PC-3 (cell line): ENCODE measurements at regions not wholly inside any gene's neighbourhood (a gene's known extent, or its start where the extent isn't known, plus 50 kb on each side); places are given as distances from the start of the nearest gene placed in this dataset.

ENCODE experiments used
- ATAC-seq: fragments of 200-7000 bp; cut with Tn5 transposase; 2 replicates; pipeline ENCODE4 v1.9.1; 2020; ENCODE audit warnings: mild to moderate bottlenecking, moderate library complexity
- BruUV-seq: library from RNA; stranded (reverse); fragments of 400-500 nt; replicated peaks from 2 replicates; lab custom pipeline; 2021; lab: Mats Ljungman, UMichigan
- CTCF ChIA-PET: fragments of 300-600 bp; sonication (Branson Sonifier 250); formaldehyde crosslinking; loops from one replicate; lab custom pipeline; 2022; ENCODE audit warnings: antibody characterized with exemption; lab: Charles Lee
- POLR2A ChIA-PET: fragments of 300-600 bp; sonication (Branson Sonifier 250); formaldehyde crosslinking; loops from one replicate; lab custom pipeline; 2022; ENCODE audit warnings: antibody characterized with exemption; ENCODE audit not compliant: unreplicated experiment; lab: Charles Lee
- DNase-seq: peaks from one replicate; pipeline ENCODE4 v3.0.0-alpha.2; 2015
- H2AFZ ChIP-seq: fragments of 300-600 bp; sonication (generic); 2 replicates; pipeline ENCODE4 v1.6.0; 2016; ENCODE audit warnings: antibody characterized with exemption, low read length
- H3F3A ChIP-seq: fragments of 300-600 bp; sonication (generic); one replicate; pipeline ENCODE4 v1.6.0; 2017; ENCODE audit warnings: antibody characterized with exemption, low read length, control low read depth, mild to moderate bottlenecking; ENCODE audit not compliant: unreplicated experiment
- H3K27ac ChIP-seq: fragments of 300-600 bp; sonication (generic); 2 replicates; pipeline ENCODE4 v1.5.1; 2016; ENCODE audit warnings: mild to moderate bottlenecking, low read length
- H3K27me3 ChIP-seq: fragments of 300-600 bp; sonication (generic); 2 replicates; pipeline ENCODE4 v1.6.1; 2016; ENCODE audit warnings: low read length, mixed read lengths
- H3K36me3 ChIP-seq: fragments of 300-600 bp; sonication (generic); 2 replicates; pipeline ENCODE4 v1.6.1; 2016; ENCODE audit warnings: low read depth, mixed run types, low read length, mixed read lengths
- H3K4me1 ChIP-seq: fragments of 300-600 bp; sonication (generic); 2 replicates; pipeline ENCODE4 v1.5.1; 2016; ENCODE audit warnings: low read length; ENCODE audit not compliant: insufficient read depth
- H3K4me2 ChIP-seq: fragments of 300-600 bp; sonication (generic); 2 replicates; pipeline ENCODE4 v1.6.0; 2016; ENCODE audit warnings: low read length
- H3K4me3 ChIP-seq: fragments of 300-600 bp; sonication (generic); 2 replicates; pipeline ENCODE4 v1.5.1; 2016; ENCODE audit warnings: mild to moderate bottlenecking, low read length, mixed read lengths
- H3K79me2 ChIP-seq: fragments of 300-600 bp; sonication (generic); 2 replicates; pipeline ENCODE4 v1.6.1; 2017; ENCODE audit warnings: low read length, mixed read lengths
- H3K9ac ChIP-seq: fragments of 300-600 bp; sonication (generic); 2 replicates; pipeline ENCODE4 v1.6.0; 2016; ENCODE audit warnings: mild to moderate bottlenecking, low read length
- H3K9me2 ChIP-seq: fragments of 300-600 bp; sonication (generic); replicated peaks from 2 replicates; pipeline ENCODE4 v1.6.1; 2016; ENCODE audit warnings: mixed run types, low read length, mixed read lengths
- H3K9me3 ChIP-seq: fragments of 300-600 bp; sonication (generic); 2 replicates; pipeline ENCODE4 v1.6.1; 2016; ENCODE audit warnings: low read length, mixed read lengths
- H4K20me1 ChIP-seq: fragments of 300-600 bp; sonication (generic); 2 replicates; pipeline ENCODE4 v1.6.1; 2016; ENCODE audit warnings: low read length, mixed read lengths
- CTCF ChIP-seq: fragments of 300-600 bp; sonication (generic); conservative IDR thresholded peaks from 2 replicates; pipeline ENCODE4 v1.5.1; 2017; ENCODE audit warnings: antibody characterized with exemption, low read depth, mild to moderate bottlenecking, low read length
- EZH2 ChIP-seq: fragments of 300-600 bp; sonication (generic); IDR thresholded peaks from one replicate; pipeline ENCODE4 v1.6.1; 2017; ENCODE audit warnings: antibody characterized with exemption, mild to moderate bottlenecking, low read length; ENCODE audit not compliant: unreplicated experiment
- EZH2phosphoT487 ChIP-seq: fragments of 300-600 bp; sonication (generic); IDR thresholded peaks from 2 replicates; pipeline ENCODE4 v1.6.1; 2018; ENCODE audit warnings: mild to moderate bottlenecking, antibody characterized with exemption, low read length, borderline replicate concordance
- intact Hi-C: fragments of 100-400 bp; cut with micrococcal nuclease; formaldehyde crosslinking; loops from 2 replicates; pipeline ENCODE4 v1.9.0; 2023

DNA sequence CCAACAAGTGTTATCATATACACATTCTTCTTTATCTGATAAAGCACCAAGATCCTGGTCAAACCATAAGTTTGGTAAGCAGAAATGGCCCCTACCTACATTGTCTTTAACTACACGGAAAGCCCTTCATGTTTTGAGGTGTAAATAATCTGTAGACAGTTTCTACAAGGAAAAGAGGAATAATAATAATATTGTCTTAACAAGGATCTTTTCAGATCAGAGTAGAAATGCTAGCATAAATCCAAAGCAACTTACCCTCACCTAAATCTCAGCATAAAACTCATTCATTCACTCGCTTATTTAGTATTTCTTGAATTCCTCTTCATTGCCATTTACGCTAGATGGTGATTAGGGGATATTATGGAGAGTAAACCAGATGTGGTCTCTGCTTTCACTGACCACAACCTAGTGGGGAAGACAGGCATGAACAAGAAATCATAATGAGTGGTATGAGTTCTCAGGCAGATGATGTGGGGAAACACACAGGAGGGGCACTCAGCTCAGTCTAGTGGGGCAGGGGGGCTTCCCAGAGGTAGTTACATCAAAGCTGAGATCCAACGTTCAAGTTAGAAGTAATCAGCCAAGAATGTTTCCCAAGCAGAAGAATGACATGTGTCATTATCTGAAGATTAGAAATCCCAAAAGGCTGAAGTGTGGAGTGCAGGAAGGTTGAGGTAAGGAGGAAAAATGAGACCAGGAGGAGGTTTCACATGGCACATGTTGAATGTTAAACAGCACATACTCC is 65.4 kb upstream of the ZC3H12C start:
- ATAC-seq (no peak), DNase-seq (no peak)
- no peak overlapping the region for H3K4me3 ChIP-seq
- BruUV-seq, result no TSS peak
- H3K36me3 ChIP-seq, result no peaks in the 10 kb centered on the region
- intact Hi-C loops, result no loop called here
- H3K9ac ChIP-seq, result no peak overlapping the region
- H3K4me2 ChIP-seq, result no peak overlapping the region
- TF ChIP-seq CTCF (no peak), EZH2phosphoT487 (no peak), EZH2 (no peak)
- ChIA-PET POLR2A (no interaction called here), CTCF (no interaction called here)
- no peaks in the 10 kb centered on the region for H4K20me1 ChIP-seq
- no peaks in the 10 kb centered on the region for H3K79me2 ChIP-seq
- peaks cover 8% of the 10 kb centered on the region for H3K4me1 ChIP-seq
- H2AFZ ChIP-seq, result no peak overlapping the region
- H3F3A ChIP-seq, result no peaks in the 10 kb centered on the region
- no peaks in the 10 kb centered on the region for H3K9me2 ChIP-seq
- H3K27me3 ChIP-seq, result no peaks in the 10 kb centered on the region
- H3K9me3 ChIP-seq, result no peaks in the 10 kb centered on the region
- no peak overlapping the region for H3K27ac ChIP-seq

DNA sequence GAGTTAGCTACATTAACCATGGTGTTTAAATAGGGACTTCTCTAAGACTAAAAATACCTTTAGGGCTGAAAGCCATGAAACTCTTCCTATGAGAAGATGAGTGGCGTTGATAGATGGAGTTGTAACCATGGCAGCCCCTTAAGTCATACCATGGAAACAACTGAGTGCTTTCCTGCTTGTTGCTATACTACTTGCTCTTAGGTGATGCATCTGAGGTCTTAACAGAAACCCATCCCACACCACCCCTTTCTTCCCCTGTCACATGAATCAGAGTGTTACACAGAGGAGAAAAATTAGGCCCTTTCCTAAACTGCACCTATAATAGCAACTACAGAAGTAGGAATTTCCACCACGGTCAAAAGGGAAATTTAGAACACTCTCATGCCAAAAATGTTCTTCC is 64.3 kb upstream of the ZC3H12C start:
- H3K9me3 ChIP-seq, result no peaks in the 10 kb centered on the region
- H3K79me2 ChIP-seq, result no peaks in the 10 kb centered on the region
- intact Hi-C loops, result no loop called here
- ATAC-seq (no peak), DNase-seq (no peak)
- no peak overlapping the region for H3K4me3 ChIP-seq
- H4K20me1 ChIP-seq, result no peaks in the 10 kb centered on the region
- TF ChIP-seq CTCF, result no peak
- TF ChIP-seq EZH2phosphoT487, result no peak
- no peak for TF ChIP-seq EZH2
- POLR2A ChIA-PET, result interaction anchor here (0.6 kb wide), 2 partner anchors 296 to 1587 kb away, joined by 4 to 9 read pairs; no protein-coding TSS in a partner anchor
- no peaks in the 10 kb centered on the region for H3K36me3 ChIP-seq
- H3K4me2 ChIP-seq, result no peak overlapping the region
- no peaks in the 10 kb centered on the region for H3K27me3 ChIP-seq
- peaks cover 8% of the 10 kb centered on the region for H3K4me1 ChIP-seq
- H3F3A ChIP-seq, result no peaks in the 10 kb centered on the region
- CTCF ChIA-PET, result no interaction called here
- no TSS peak for BruUV-seq
- H3K9me2 ChIP-seq, result no peaks in the 10 kb centered on the region
- H3K9ac ChIP-seq, result no peak overlapping the region
- H3K27ac ChIP-seq, result no peak overlapping the region
- H2AFZ ChIP-seq, result no peak overlapping the region

DNA sequence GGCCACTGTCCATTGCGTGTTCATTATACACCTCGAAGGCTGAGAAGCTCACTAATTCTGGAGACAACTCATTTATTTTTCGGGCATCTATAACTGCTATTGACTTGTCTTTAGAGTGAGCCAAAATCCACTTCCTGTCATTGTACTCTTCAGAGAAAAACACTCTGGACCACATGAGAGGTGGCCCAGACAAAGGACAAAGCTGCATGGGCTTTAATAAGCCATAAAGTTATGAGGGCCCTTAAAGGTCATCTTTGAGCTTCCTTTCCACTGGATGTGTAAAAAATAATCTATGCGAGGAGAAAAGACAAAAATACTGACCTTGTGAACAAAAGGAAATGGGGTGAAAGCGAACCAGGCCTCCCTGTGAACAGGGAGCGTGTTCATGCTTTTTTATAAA is 63.5 kb upstream of the ZC3H12C start:
- BruUV-seq, result no TSS peak
- ATAC-seq (no peak), DNase-seq (no peak)
- POLR2A ChIA-PET, result interaction anchor here (0.6 kb wide), 1 partner anchor 1588 kb away, joined by 9 read pairs; no protein-coding TSS in a partner anchor
- H3F3A ChIP-seq, result no peaks in the 10 kb centered on the region
- intact Hi-C loops, result no loop called here
- H3K9me3 ChIP-seq, result no peaks in the 10 kb centered on the region
- peaks cover 8% of the 10 kb centered on the region for H3K4me1 ChIP-seq
- no peaks in the 10 kb centered on the region for H3K79me2 ChIP-seq
- no peak for TF ChIP-seq CTCF
- TF ChIP-seq EZH2phosphoT487, result no peak
- no peak for TF ChIP-seq EZH2
- no peaks in the 10 kb centered on the region for H3K9me2 ChIP-seq
- no peak overlapping the region for H3K4me2 ChIP-seq
- H2AFZ ChIP-seq, result no peak overlapping the region
- no peaks in the 10 kb centered on the region for H4K20me1 ChIP-seq
- no peak overlapping the region for H3K9ac ChIP-seq
- CTCF ChIA-PET, result no interaction called here
- H3K36me3 ChIP-seq, result no peaks in the 10 kb centered on the region
- H3K27me3 ChIP-seq, result no peaks in the 10 kb centered on the region
- H3K27ac ChIP-seq, result no peak overlapping the region
- no peak overlapping the region for H3K4me3 ChIP-seq
